ENCODE measurements at regions not wholly inside any gene's neighbourhood (a gene's known extent, or its start where the extent isn't known, plus 50 kb on each side); places are given as distances from the start of the nearest gene placed in this dataset.

GRCh38 chr18:49655266-49656072, 93.6 kb downstream of the LIPG start:
- no peaks in the 10 kb centered on the region for H3K9me3 ChIP-seq (ENCODE audit: control insufficient read depth, insufficient read depth, low read depth, low read length)
- POLR2A ChIA-PET = interaction anchor here (0.6 kb wide), 1 partner anchor 41 kb away, joined by 3 read pairs; no protein-coding TSS in a partner anchor
- peak; percentile 15; the same call in 1 of the 2 replicates for TF ChIP-seq ZNF585B (tag by site-specific recombination; IDR thresholded peaks at IDR 0.05)
- no peak for TF ChIP-seq ZNF214 (tag by site-specific recombination; IDR thresholded peaks at IDR 0.05; ENCODE audit: borderline replicate concordance)
- no peak overlapping the region for H3K4me3 ChIP-seq (ENCODE audit: low read depth, low read length)
- 0 out of 2 replicates have a peak, but pooled peaks cover 8% of the 10 kb centered on the region for H3K4me1 ChIP-seq (ENCODE audit: control insufficient read depth, insufficient read depth, low read length)
- H3K27ac ChIP-seq (ENCODE audit: extremely low read depth, low read depth, low read length) = peak overlapping the region; percentile 62
- no peaks in the 10 kb centered on the region for H3K36me3 ChIP-seq (ENCODE audit: control insufficient read depth in 2 of 2, insufficient read depth in 1 of 2, low read length in 2 of 2)
- CTCF ChIA-PET = interaction anchor here (0.7 kb wide), 2 partner anchors 14 to 154 kb away, joined by 3 to 4 read pairs; no protein-coding TSS in a partner anchor

- CTCF ChIA-PET = no interaction called here
- TF ChIP-seq ZNF704 (tag by site-specific recombination; IDR thresholded peaks at IDR 0.05) (no peak), ZNF280C (tag by site-specific recombination; IDR thresholded peaks at IDR 0.05) (no peak), ZSCAN30 (tag by site-specific recombination; IDR thresholded peaks at IDR 0.05) (no peak), ATF2 (tag by site-specific recombination; IDR thresholded peaks at IDR 0.05; ENCODE audit: low read depth) (no peak), ZNF16 (tag by site-specific recombination; IDR thresholded peaks at IDR 0.05; ENCODE audit: low read depth) (no peak), PRDM2 (tag by site-specific recombination; IDR thresholded peaks at IDR 0.05; ENCODE audit: borderline replicate concordance) (no peak), ZSCAN4 (tag by site-specific recombination; IDR thresholded peaks at IDR 0.05) (no peak), ZFP37 (tag by site-specific recombination; IDR thresholded peaks at IDR 0.05) (no peak), ZNF518A (tag by site-specific recombination; conservative IDR thresholded peaks at IDR 0.05; ENCODE audit: low read depth) (no peak), ZNF121 (tag by site-specific recombination; IDR thresholded peaks at IDR 0.05) (no peak), ZNF600 (tag by site-specific recombination; IDR thresholded peaks at IDR 0.05) (no peak), ZNF701 (tag by site-specific recombination; IDR thresholded peaks at IDR 0.05) (no peak)
Measured at GRCh38 chr18:49654347-49654746, 92.5 kb downstream of the LIPG start.

More at GRCh38 chr18:49654347-49654746, 92.5 kb downstream of the LIPG start:
- H3K4me1 ChIP-seq (ENCODE audit: control insufficient read depth, insufficient read depth, low read length) = 0 out of 2 replicates have a peak, but pooled peaks cover 8% of the 10 kb centered on the region
- H3K9me3 ChIP-seq (ENCODE audit: control insufficient read depth, insufficient read depth, low read depth, low read length) = no peaks in the 10 kb centered on the region
- no peaks in the 10 kb centered on the region for H3K36me3 ChIP-seq (ENCODE audit: control insufficient read depth in 2 of 2, insufficient read depth in 1 of 2, low read length in 2 of 2)
- POLR2A ChIA-PET = no interaction called here
- H3K27ac ChIP-seq (ENCODE audit: extremely low read depth, low read depth, low read length) = no peak overlapping the region
- H3K4me3 ChIP-seq (ENCODE audit: low read depth, low read length) = no peak overlapping the region

Measured in HEK293 (cell line).